GM12878 (cell line): ENCODE measurements at regions not wholly inside any gene's neighbourhood (a gene's known extent, or its start where the extent isn't known, plus 50 kb on each side); places are given as distances from the start of the nearest gene placed in this dataset.
"Not testable (repeated sequence)": the region's sequence is repeated elsewhere in the genome, so short reads cannot be mapped to it uniquely, and the experiment has no call there.

Experiments used
- ATAC-seq: fragments of 200-7000 bp; cut with Tn5 transposase; 3 replicates; pipeline ENCODE4 v1.9.1; 2020; ENCODE audit warnings: mild to moderate bottlenecking, moderate library complexity
- BruUV-seq: library from RNA; stranded (reverse); fragments of 400-500 nt; replicated peaks from 2 replicates; lab custom pipeline; 2021; lab: Mats Ljungman, UMichigan
- CTCF ChIA-PET: fragments of 300-600 bp; sonication (Branson Sonifier 250); formaldehyde crosslinking; extraction: SDS; loops from one replicate; lab custom pipeline; 2021; ENCODE audit warnings: inconsistent platforms; lab: Yijun Ruan, JAX
- POLR2A ChIA-PET: fragments of 350-600 bp; formaldehyde crosslinking; extraction: SDS; loops from one replicate; lab custom pipeline; 2021; ENCODE audit warnings: inconsistent platforms; lab: Charles Lee
- RAD21 ChIA-PET: fragments of 300-600 bp; sonication (Branson Sonifier 250); formaldehyde crosslinking; loops from one replicate; lab custom pipeline; 2023; ENCODE audit warnings: antibody characterized with exemption; ENCODE audit not compliant: unreplicated experiment; lab: Charles Lee
- SMC1A ChIA-PET: fragments of 300-600 bp; sonication (Branson Sonifier 250); formaldehyde crosslinking; loops from one replicate; lab custom pipeline; 2023; ENCODE audit not compliant: unreplicated experiment, uncharacterized antibody; lab: Charles Lee
- DNase-seq: peaks from one replicate; pipeline ENCODE4 v3.0.0-alpha.2; 2011; ENCODE audit warnings: low read depth, low spot score
- FAIRE-seq: peaks from 3 replicates; lab custom pipeline; 2011; peaks lifted over from hg19 to GRCh38; lab: Jason Lieb, UNC
- H2AFZ ChIP-seq: 2 replicates; pipeline ENCODE4 v1.6.0; 2011; ENCODE audit warnings: low read depth, low read length, control low read depth; ENCODE audit not compliant: control insufficient read depth
- H3K27ac ChIP-seq: 2 replicates; pipeline ENCODE4 v1.5.1; 2011; ENCODE audit warnings: control low read depth; ENCODE audit not compliant: control insufficient read depth, insufficient read depth
- H3K27me3 ChIP-seq, 2 experiments: replicated peaks in 1 of 2; 2 replicates each; pipeline versions ENCODE4 v1.6.0 to v1.6.1; 2011; ENCODE audit warnings: low read length in 1 of 2; ENCODE audit not compliant: control insufficient read depth in 2 of 2, insufficient read depth in 2 of 2
- H3K36me3 ChIP-seq, 2 experiments: 2 replicates each; pipeline ENCODE4 v1.5.1; 2011; ENCODE audit warnings: low read length in 1 of 2; ENCODE audit not compliant: control insufficient read depth in 2 of 2, insufficient read depth in 2 of 2
- H3K4me1 ChIP-seq: 2 replicates; pipeline ENCODE4 v1.6.1; 2011; ENCODE audit warnings: mild to moderate bottlenecking, low read length, moderate library complexity, mixed read lengths; ENCODE audit not compliant: control insufficient read depth, insufficient read depth
- H3K4me2 ChIP-seq: 2 replicates; pipeline ENCODE4 v1.6.0; 2011; ENCODE audit warnings: control low read depth; ENCODE audit not compliant: control insufficient read depth, insufficient read depth
- H3K4me3 ChIP-seq: fragments of 200-600 bp; sonication (generic); 2 replicates; pipeline ENCODE4 v1.5.1; 2016
- H3K79me2 ChIP-seq: 2 replicates; pipeline ENCODE4 v1.6.0; 2011; ENCODE audit warnings: low read length; ENCODE audit not compliant: control insufficient read depth, insufficient read depth
- H3K9ac ChIP-seq: 2 replicates; pipeline ENCODE4 v1.8.0; 2011; ENCODE audit warnings: low read length, control low read depth, mixed read lengths; ENCODE audit not compliant: control insufficient read depth, insufficient read depth
- H3K9me3 ChIP-seq: replicated peaks from 3 replicates; pipeline ENCODE4 v1.5.1; 2011; ENCODE audit warnings: mild to moderate bottlenecking, low read length; ENCODE audit not compliant: control insufficient read depth, insufficient read depth
- H4K20me1 ChIP-seq: 2 replicates; pipeline ENCODE4 v1.6.0; 2011; ENCODE audit not compliant: control insufficient read depth, insufficient read depth
- CBX5 ChIP-seq: sonication (generic); IDR thresholded peaks from 2 replicates; pipeline ENCODE4 v1.6.1; 2016; ENCODE audit warnings: low read depth, moderate library complexity, mild to moderate bottlenecking, inconsistent platforms
- HDAC2 ChIP-seq: fragments of 200-600 bp; sonication (generic); IDR thresholded peaks from 2 replicates; pipeline ENCODE4 v1.6.1; 2017
- HDAC6 ChIP-seq: fragments of 200-600 bp; sonication (generic); IDR thresholded peaks from one replicate; pipeline ENCODE4 v1.8.0; 2017; ENCODE audit warnings: antibody characterized with exemption; ENCODE audit not compliant: unreplicated experiment
- IKZF2 ChIP-seq, 2 experiments: fragments of 450-650 bp; IDR thresholded peaks; 2 replicates each; pipeline ENCODE4 v1.6.1; 2017; ENCODE audit warnings: mild to moderate bottlenecking in 2 of 2, moderate library complexity in 2 of 2
- PAX8 ChIP-seq: fragments of 450-650 bp; IDR thresholded peaks from 2 replicates; pipeline ENCODE4 v1.6.1; 2017; ENCODE audit warnings: mild to moderate bottlenecking, moderate library complexity
- ZNF384 ChIP-seq: IDR thresholded peaks from 2 replicates; pipeline ENCODE4 v1.6.1; 2012; ENCODE audit warnings: low read depth, mild to moderate bottlenecking, low read length, improper control_type of control experiment, borderline replicate concordance
- WGBS: methylation state at CpG from one replicate; pipeline ENCODE4 v1.1.6; 2016; ENCODE audit warnings: low lambda C conversion rate; ENCODE audit not compliant: insufficient replicate concordance, insufficient coverage; ENCODE audit errors: missing lambda C conversion rate; 5-methylcytosine and 5-hydroxymethylcytosine counted together
- in situ Hi-C: fragments of 300-500 bp; cut with MboI; formaldehyde crosslinking; loops from 9 replicates; pipeline ENCODE4 v1.14.3; 2018; ENCODE audit warnings: mixed read lengths
- intact Hi-C: fragments of 100-400 bp; cut with micrococcal nuclease; formaldehyde crosslinking; loops from one replicate; pipeline ENCODE4 v1.14.2; 2022; ENCODE audit not compliant: unreplicated experiment
- TF ChIP-seq, protein P1 (sequence below): fragments of 450-650 bp; IDR thresholded peaks from 2 replicates; pipeline ENCODE4 v1.6.1; 2018; ENCODE audit warnings: borderline replicate concordance, mild to moderate bottlenecking; ENCODE audit not compliant: partially characterized antibody
- TF ChIP-seq, protein P2 (sequence below): fragments of 450-650 bp; IDR thresholded peaks from 2 replicates; pipeline ENCODE4 v1.6.1; 2017; ENCODE audit warnings: mild to moderate bottlenecking, moderate library complexity

DNA sequence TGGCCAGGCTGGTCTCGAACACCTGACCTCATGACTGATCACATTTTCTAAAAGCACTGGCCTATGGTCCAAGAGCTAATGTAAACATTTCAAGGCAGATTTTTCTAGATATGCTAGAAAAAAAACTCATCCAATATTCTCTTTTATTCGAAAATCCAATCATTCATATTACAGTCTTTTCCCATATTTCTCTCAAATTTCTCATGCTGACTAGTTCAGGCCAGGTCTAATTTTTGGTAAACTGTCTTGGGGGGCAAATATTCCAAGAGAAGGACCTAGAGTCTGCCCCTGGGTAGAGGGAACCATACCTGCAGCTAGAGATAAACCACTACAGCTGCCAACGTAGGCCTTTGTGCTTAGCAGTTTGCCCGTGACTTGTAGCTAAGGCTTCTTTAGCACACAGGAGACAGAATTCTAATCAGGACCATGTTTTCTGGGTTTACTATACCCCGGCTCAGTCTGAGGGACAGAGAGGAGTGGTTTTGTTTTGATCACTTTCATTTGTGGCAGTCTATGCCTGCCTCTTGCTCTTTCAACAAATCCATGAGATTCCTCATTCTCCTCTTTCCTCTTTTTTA is 71.8 kb upstream of the CITED2 start (continued):
- TF ChIP-seq, protein P1, sequence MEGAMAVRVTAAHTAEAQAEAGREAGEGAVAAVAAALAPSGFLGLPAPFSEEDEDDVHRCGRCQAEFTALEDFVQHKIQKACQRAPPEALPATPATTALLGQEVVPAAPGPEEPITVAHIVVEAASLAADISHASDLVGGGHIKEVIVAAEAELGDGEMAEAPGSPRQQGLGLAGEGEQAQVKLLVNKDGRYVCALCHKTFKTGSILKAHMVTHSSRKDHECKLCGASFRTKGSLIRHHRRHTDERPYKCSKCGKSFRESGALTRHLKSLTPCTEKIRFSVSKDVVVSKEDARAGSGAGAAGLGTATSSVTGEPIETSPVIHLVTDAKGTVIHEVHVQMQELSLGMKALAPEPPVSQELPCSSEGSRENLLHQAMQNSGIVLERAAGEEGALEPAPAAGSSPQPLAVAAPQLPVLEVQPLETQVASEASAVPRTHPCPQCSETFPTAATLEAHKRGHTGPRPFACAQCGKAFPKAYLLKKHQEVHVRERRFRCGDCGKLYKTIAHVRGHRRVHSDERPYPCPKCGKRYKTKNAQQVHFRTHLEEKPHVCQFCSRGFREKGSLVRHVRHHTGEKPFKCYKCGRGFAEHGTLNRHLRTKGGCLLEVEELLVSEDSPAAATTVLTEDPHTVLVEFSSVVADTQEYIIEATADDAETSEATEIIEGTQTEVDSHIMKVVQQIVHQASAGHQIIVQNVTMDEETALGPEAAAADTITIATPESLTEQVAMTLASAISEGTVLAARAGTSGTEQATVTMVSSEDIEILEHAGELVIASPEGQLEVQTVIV = no peak
- TF ChIP-seq, protein P2, sequence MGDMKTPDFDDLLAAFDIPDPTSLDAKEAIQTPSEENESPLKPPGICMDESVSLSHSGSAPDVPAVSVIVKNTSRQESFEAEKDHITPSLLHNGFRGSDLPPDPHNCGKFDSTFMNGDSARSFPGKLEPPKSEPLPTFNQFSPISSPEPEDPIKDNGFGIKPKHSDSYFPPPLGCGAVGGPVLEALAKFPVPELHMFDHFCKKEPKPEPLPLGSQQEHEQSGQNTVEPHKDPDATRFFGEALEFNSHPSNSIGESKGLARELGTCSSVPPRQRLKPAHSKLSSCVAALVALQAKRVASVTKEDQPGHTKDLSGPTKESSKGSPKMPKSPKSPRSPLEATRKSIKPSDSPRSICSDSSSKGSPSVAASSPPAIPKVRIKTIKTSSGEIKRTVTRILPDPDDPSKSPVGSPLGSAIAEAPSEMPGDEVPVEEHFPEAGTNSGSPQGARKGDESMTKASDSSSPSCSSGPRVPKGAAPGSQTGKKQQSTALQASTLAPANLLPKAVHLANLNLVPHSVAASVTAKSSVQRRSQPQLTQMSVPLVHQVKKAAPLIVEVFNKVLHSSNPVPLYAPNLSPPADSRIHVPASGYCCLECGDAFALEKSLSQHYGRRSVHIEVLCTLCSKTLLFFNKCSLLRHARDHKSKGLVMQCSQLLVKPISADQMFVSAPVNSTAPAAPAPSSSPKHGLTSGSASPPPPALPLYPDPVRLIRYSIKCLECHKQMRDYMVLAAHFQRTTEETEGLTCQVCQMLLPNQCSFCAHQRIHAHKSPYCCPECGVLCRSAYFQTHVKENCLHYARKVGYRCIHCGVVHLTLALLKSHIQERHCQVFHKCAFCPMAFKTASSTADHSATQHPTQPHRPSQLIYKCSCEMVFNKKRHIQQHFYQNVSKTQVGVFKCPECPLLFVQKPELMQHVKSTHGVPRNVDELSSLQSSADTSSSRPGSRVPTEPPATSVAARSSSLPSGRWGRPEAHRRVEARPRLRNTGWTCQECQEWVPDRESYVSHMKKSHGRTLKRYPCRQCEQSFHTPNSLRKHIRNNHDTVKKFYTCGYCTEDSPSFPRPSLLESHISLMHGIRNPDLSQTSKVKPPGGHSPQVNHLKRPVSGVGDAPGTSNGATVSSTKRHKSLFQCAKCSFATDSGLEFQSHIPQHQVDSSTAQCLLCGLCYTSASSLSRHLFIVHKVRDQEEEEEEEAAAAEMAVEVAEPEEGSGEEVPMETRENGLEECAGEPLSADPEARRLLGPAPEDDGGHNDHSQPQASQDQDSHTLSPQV = no peak
- TF ChIP-seq HDAC2 (no peak), PAX8 (no peak), CBX5 (no peak), IKZF2 (IDR thresholded peaks at IDR 0.05) (no peak), HDAC6 (no peak), ZNF384 (no peak)
- TF ChIP-seq, all 136 proteins: peak for 0

DNA sequence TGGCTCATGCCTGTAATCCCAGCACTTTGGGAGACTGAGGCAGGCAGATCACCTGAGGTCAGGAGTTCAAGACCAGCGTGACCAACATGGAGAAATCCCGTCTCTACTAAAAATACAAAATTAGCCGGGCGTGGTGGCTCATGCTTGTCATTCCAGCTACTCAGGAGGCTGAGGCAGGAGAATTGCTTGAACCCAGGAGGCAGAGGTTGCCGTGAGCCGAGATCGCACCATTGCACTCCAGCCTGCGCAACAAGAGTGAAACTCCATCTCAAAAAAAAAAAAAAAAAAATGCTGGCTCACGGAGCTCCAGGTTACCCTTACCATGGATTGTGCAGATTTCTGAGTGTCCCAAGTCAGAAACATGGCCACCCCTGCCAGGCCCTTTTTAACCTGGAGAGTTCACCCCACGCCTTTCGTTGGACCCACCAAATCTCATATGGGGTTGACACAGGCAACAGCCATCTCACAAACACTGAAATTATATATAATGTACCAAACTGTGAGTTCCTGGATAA is 69.9 kb upstream of the CITED2 start:
- H3K4me1 ChIP-seq, RAD21 ChIA-PET, H2AFZ ChIP-seq, H3K36me3 ChIP-seq, FAIRE-seq, CTCF ChIA-PET, H4K20me1 ChIP-seq, intact Hi-C loops, BruUV-seq, in situ Hi-C loops, H3K9me3 ChIP-seq, H3K79me2 ChIP-seq, ATAC-seq, H3K4me3 ChIP-seq, DNase-seq, H3K27me3 ChIP-seq, H3K9ac ChIP-seq, H3K27ac ChIP-seq, H3K4me2 ChIP-seq: not testable (repeated sequence)
- 85% methylated on average over 10 of the region's 11 CpGs for WGBS
- ChIA-PET POLR2A (interaction anchor here (0.7 kb wide), 1 partner anchor 459 kb away, joined by 5 read pairs; no protein-coding TSS in a partner anchor), SMC1A (interaction anchor here (1.1 kb wide), 1 partner anchor 27 kb away, joined by 3 read pairs; no protein-coding TSS in a partner anchor)
